ENCODE measurements at regions not wholly inside any gene's neighbourhood (a gene's known extent, or its start where the extent isn't known, plus 50 kb on each side); places are given as distances from the start of the nearest gene placed in this dataset.
"Not testable (repeated sequence)": the region's sequence is repeated elsewhere in the genome, so short reads cannot be mapped to it uniquely, and the experiment has no call there.

- DNase-seq (no peak), ATAC-seq (no peak)
- intact Hi-C loops (cut with DNase I, micrococcal nuclease): no loop called here
- H3K27ac Mint-ChIP-seq: no peak overlapping the region
- CTCF ChIA-PET: interaction anchor here (0.6 kb wide), 1 partner anchor 19 kb away, joined by 3 read pairs; no protein-coding TSS in a partner anchor
- POLR2A ChIA-PET: no interaction called here
- no peaks in the 10 kb centered on the region for H3K4me1 Mint-ChIP-seq
- H3K36me3 Mint-ChIP-seq (ENCODE audit: low read depth): no peaks in the 10 kb centered on the region
- H3K4me3 Mint-ChIP-seq: no peak overlapping the region
- no peaks in the 10 kb centered on the region for H3K27me3 Mint-ChIP-seq
- H3K9me3 Mint-ChIP-seq (ENCODE audit: low read depth): peaks cover 7% of the 10 kb centered on the region
These were observed 1186.9 kb downstream of the DSC3 start for GRCh38 chr18:29855637-29856036.

DNA sequence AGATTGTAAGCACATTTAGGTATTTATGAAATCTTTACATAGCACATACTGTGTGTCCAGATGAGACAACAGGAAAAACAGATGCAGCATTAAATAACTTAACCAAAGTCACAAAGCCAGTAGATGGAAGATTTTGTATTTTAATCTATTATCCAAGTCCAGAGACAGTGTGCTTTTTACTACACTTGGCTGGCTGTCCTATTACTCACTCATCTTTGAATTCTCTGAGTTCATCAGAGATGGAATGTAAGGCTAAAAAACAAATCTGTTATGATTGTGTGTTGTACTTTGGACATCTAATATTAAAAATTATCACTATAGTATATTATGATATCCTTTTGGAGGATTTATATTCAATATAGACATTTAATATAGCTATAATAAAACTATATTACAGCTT, 1189.4 kb downstream of the DSC3 start:
- Mint-ChIP-seq H3K27me3 (no peaks in the 10 kb centered on the region), H3K4me1 (no peaks in the 10 kb centered on the region), H3K27ac (no peak overlapping the region), H3K9me3 (ENCODE audit: low read depth) (peaks cover 9% of the 10 kb centered on the region), H3K4me3 (no peak overlapping the region), H3K36me3 (ENCODE audit: low read depth) (no peaks in the 10 kb centered on the region)
- DNase-seq: no peak
- ATAC-seq: no peak
- POLR2A ChIA-PET: no interaction called here
- intact Hi-C loops (cut with DNase I, micrococcal nuclease): loop anchor here in 1 of 2 experiments (5.0 kb wide), 1 partner anchor 49 kb away; no protein-coding TSS in a partner anchor
- CTCF ChIA-PET: interaction anchor here (0.7 kb wide), 1 partner anchor 763 kb away, joined by 3 read pairs; no protein-coding TSS in a partner anchor

GRCh38 chr18:29849144-29849543, 1193.4 kb downstream of the DSC3 start:
- H3K4me3 Mint-ChIP-seq: no peak overlapping the region

DNA sequence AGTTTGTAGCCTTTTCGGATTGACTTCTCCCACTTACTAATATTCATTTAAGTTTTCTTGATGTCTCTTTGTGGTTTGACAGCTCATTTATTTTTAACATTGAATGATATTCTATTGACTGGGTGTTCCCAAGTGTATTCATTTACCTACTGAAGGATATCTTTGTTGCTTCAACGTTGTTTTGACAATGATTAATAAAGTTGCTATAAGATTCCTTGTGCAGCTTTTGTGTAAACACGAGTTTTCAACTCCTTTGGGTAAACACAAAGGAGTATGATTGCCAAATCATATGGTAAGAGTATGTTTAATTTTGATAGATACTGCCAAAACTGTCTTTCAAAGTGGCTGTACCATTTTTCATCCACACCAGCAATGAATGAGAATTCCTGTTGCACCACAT, 1200.9 kb downstream of the DSC3 start:
- Mint-ChIP-seq H3K27me3 (no peaks in the 10 kb centered on the region), H3K4me3 (no peak overlapping the region), H3K27ac (no peak overlapping the region), H3K36me3 (ENCODE audit: low read depth) (no peaks in the 10 kb centered on the region), H3K4me1 (no peaks in the 10 kb centered on the region), H3K9me3 (ENCODE audit: low read depth) (peaks cover 7% of the 10 kb centered on the region)
- ChIA-PET CTCF (no interaction called here), POLR2A (no interaction called here)
- intact Hi-C loops (cut with DNase I, micrococcal nuclease): no loop called here
- ATAC-seq (no peak), DNase-seq (no peak)

More at GRCh38 chr18:29849144-29849543, 1193.4 kb downstream of the DSC3 start:
- intact Hi-C loops (cut with DNase I, micrococcal nuclease): no loop called here
- Mint-ChIP-seq H3K4me1 (no peaks in the 10 kb centered on the region), H3K27me3 (no peaks in the 10 kb centered on the region), H3K9me3 (ENCODE audit: low read depth) (peaks cover 6% of the 10 kb centered on the region), H3K36me3 (ENCODE audit: low read depth) (no peaks in the 10 kb centered on the region), H3K27ac (no peak overlapping the region)
- POLR2A ChIA-PET: no interaction called here
- no peak for DNase-seq
- no peak for ATAC-seq
- CTCF ChIA-PET: no interaction called here

DNA sequence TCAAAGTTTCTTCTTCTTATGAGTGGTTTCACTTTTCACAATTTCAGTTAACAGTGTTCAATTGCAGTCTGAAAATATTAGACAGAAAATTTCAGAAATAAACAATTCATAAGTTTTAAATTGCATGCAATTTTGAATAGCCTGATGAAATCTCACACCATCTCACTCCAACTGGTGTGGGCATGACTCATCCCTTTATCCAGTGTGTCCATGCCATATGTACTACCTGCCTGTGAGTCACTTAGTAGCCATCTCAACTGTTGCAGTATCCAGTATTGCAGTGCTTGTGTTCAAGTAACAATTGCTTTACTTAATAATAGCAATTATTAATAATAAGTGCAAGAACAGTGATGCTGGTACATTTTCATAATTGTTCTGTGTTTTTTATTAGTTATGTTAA, 1202.5 kb downstream of the DSC3 start:
- POLR2A ChIA-PET: no interaction called here

GRCh38 chr18:29838961-29839360, 1203.6 kb downstream of the DSC3 start:
- H3K27ac Mint-ChIP-seq; H3K4me3 Mint-ChIP-seq; DNase-seq; CTCF ChIA-PET; H3K27me3 Mint-ChIP-seq; H3K9me3 Mint-ChIP-seq (ENCODE audit: low read depth); H3K36me3 Mint-ChIP-seq (ENCODE audit: low read depth); POLR2A ChIA-PET; H3K4me1 Mint-ChIP-seq; intact Hi-C loops (cut with DNase I, micrococcal nuclease); ATAC-seq: not testable (repeated sequence)

More for the DNA sequence above, 1202.5 kb downstream of the DSC3 start:
- no peak overlapping the region for H3K4me3 Mint-ChIP-seq
- no peak for ATAC-seq
- no peaks in the 10 kb centered on the region for H3K36me3 Mint-ChIP-seq (ENCODE audit: low read depth)
- no peak overlapping the region for H3K27ac Mint-ChIP-seq
- CTCF ChIA-PET: no interaction called here
- H3K4me1 Mint-ChIP-seq: no peaks in the 10 kb centered on the region
- intact Hi-C loops (cut with DNase I, micrococcal nuclease): no loop called here
- peaks cover 7% of the 10 kb centered on the region for H3K9me3 Mint-ChIP-seq (ENCODE audit: low read depth)
- DNase-seq: no peak
- H3K27me3 Mint-ChIP-seq: no peaks in the 10 kb centered on the region

GRCh38 chr18:29838556-29838955, 1204.0 kb downstream of the DSC3 start:
- no peaks in the 10 kb centered on the region for H3K36me3 Mint-ChIP-seq (ENCODE audit: low read depth)
- no peaks in the 10 kb centered on the region for H3K4me1 Mint-ChIP-seq
- CTCF ChIA-PET: no interaction called here
- H3K27ac Mint-ChIP-seq: no peak overlapping the region
- H3K27me3 Mint-ChIP-seq: no peaks in the 10 kb centered on the region
- H3K9me3 Mint-ChIP-seq (ENCODE audit: low read depth): peaks cover 11% of the 10 kb centered on the region
- ATAC-seq: no peak
- intact Hi-C loops (cut with DNase I, micrococcal nuclease): no loop called here
- DNase-seq: no peak
- no peak overlapping the region for H3K4me3 Mint-ChIP-seq
- POLR2A ChIA-PET: no interaction called here

- no peaks in the 10 kb centered on the region for H3K36me3 Mint-ChIP-seq (ENCODE audit: low read depth)
- CTCF ChIA-PET: no interaction called here
These were observed 1218.9 kb downstream of the DSC3 start for GRCh38 chr18:29823671-29824070.

DNA sequence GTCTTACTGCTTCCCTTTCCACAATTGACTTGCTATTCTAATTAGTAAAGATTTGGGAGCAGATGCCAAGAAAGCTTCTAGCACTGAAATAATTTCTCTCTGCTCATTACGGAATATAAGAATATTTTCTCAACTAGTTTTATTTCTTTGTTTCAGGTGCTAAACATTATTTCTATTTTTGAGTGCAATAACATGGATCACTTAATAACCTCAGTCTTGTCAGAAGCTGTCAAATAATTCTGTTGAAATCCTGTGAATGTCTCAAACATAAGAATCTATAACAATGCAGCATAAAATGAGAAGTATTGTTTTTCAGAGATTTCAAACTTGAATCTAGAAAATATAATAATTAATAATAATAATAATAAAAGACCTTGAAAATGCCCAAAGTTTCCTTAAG, 1221.0 kb downstream of the DSC3 start:
- no peak overlapping the region for H3K27ac Mint-ChIP-seq
- no peaks in the 10 kb centered on the region for H3K4me1 Mint-ChIP-seq
- no peaks in the 10 kb centered on the region for H3K36me3 Mint-ChIP-seq (ENCODE audit: low read depth)
- no peaks in the 10 kb centered on the region for H3K27me3 Mint-ChIP-seq
- ATAC-seq (no peak), DNase-seq (no peak)
- H3K9me3 Mint-ChIP-seq (ENCODE audit: low read depth): peaks cover 9% of the 10 kb centered on the region
- intact Hi-C loops (cut with DNase I, micrococcal nuclease): no loop called here
- ChIA-PET CTCF (no interaction called here), POLR2A (no interaction called here)
- H3K4me3 Mint-ChIP-seq: no peak overlapping the region

More at GRCh38 chr18:29823671-29824070, 1218.9 kb downstream of the DSC3 start:
- Mint-ChIP-seq H3K4me3 (no peak overlapping the region), H3K4me1 (no peaks in the 10 kb centered on the region), H3K27ac (no peak overlapping the region), H3K27me3 (no peaks in the 10 kb centered on the region), H3K9me3 (ENCODE audit: low read depth) (peaks cover 9% of the 10 kb centered on the region)
- intact Hi-C loops (cut with DNase I, micrococcal nuclease): no loop called here
- POLR2A ChIA-PET: no interaction called here
- DNase-seq (no peak), ATAC-seq (no peak)

GRCh38 chr18:29811519-29811918, 1231.0 kb downstream of the DSC3 start:
- POLR2A ChIA-PET: no interaction called here
- Mint-ChIP-seq H3K9me3 (ENCODE audit: low read depth) (peaks cover 11% of the 10 kb centered on the region), H3K4me3 (no peak overlapping the region), H3K36me3 (ENCODE audit: low read depth) (no peaks in the 10 kb centered on the region), H3K27ac (no peak overlapping the region), H3K27me3 (no peaks in the 10 kb centered on the region), H3K4me1 (no peaks in the 10 kb centered on the region)
- CTCF ChIA-PET: no interaction called here
- DNase-seq (no peak), ATAC-seq (no peak)
- intact Hi-C loops (cut with DNase I, micrococcal nuclease): no loop called here

DNA sequence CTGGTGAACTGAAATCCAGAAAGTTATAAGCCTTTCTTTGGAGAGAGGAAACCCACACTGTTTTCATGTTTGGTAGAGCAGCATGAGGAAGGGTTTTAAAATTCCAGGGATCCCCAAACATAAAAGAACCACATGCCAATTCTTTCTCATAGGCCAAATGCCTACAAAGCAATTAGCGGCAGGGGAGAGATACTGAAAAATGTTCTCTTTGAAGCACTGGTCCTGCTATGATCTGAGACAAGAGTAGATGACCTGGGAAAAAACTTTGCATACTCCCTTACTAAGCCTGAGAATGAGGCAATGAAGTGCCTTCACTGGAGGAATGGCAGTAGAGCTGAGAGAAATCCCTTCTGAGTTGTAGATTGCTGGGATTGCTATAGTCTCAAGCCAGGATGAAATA, 1261.7 kb downstream of the DSC3 start:
- ChIA-PET CTCF (no interaction called here), POLR2A (no interaction called here)
- H3K27ac Mint-ChIP-seq: no peak overlapping the region
- peaks cover 13% of the 10 kb centered on the region for H3K9me3 Mint-ChIP-seq (ENCODE audit: low read depth)
- ATAC-seq: no peak
- intact Hi-C loops (cut with DNase I, micrococcal nuclease): no loop called here
- no peak for DNase-seq
- H3K27me3 Mint-ChIP-seq: no peaks in the 10 kb centered on the region
- no peaks in the 10 kb centered on the region for H3K4me1 Mint-ChIP-seq
- no peak overlapping the region for H3K4me3 Mint-ChIP-seq
- H3K36me3 Mint-ChIP-seq (ENCODE audit: low read depth): no peaks in the 10 kb centered on the region

GRCh38 chr18:29779096-29779495, 1263.4 kb downstream of the DSC3 start:
- intact Hi-C loops (cut with DNase I, micrococcal nuclease): no loop called here
- Mint-ChIP-seq H3K27ac (no peak overlapping the region), H3K4me1 (no peaks in the 10 kb centered on the region), H3K9me3 (ENCODE audit: low read depth) (peaks cover 11% of the 10 kb centered on the region), H3K36me3 (ENCODE audit: low read depth) (no peaks in the 10 kb centered on the region), H3K27me3 (no peaks in the 10 kb centered on the region), H3K4me3 (no peak overlapping the region)
- DNase-seq (no peak), ATAC-seq (no peak)
- POLR2A ChIA-PET: no interaction called here
- CTCF ChIA-PET: no interaction called here

GRCh38 chr18:29753379-29753778, 1289.2 kb downstream of the DSC3 start:
- Mint-ChIP-seq H3K27ac (no peak overlapping the region), H3K4me3 (no peak overlapping the region), H3K9me3 (ENCODE audit: low read depth) (peaks cover 14% of the 10 kb centered on the region), H3K4me1 (no peaks in the 10 kb centered on the region), H3K27me3 (no peaks in the 10 kb centered on the region), H3K36me3 (ENCODE audit: low read depth) (no peaks in the 10 kb centered on the region)
- ChIA-PET POLR2A (no interaction called here), CTCF (interaction anchor here (0.6 kb wide), 1 partner anchor 32 kb away, joined by 3 read pairs; no protein-coding TSS in a partner anchor)
- DNase-seq (no peak), ATAC-seq (no peak)
- intact Hi-C loops (cut with DNase I, micrococcal nuclease): loop anchor here in 1 of 2 experiments (5.0 kb wide), 1 partner anchor 61 kb away; no protein-coding TSS in a partner anchor
